ENCODE measurements at regions not wholly inside any gene's neighbourhood (a gene's known extent, or its start where the extent isn't known, plus 50 kb on each side); places are given as distances from the start of the nearest gene placed in this dataset.

- TF ChIP-seq EZH2 (IDR thresholded peaks at IDR 0.05), result no peak
- no peak for TF ChIP-seq POLR2AphosphoS5 (IDR thresholded peaks at IDR 0.05; ENCODE audit: borderline replicate concordance, low read depth, low read length)
Measured at GRCh38 chr11:29282088-29282487, 734.7 kb downstream of the KCNA4 start.
